Endothelial cell of umbilical vein (primary cell): ENCODE measurements at regions not wholly inside any gene's neighbourhood (a gene's known extent, or its start where the extent isn't known, plus 50 kb on each side); places are given as distances from the start of the nearest gene placed in this dataset.
"Not testable (repeated sequence)": the region's sequence is repeated elsewhere in the genome, so short reads cannot be mapped to it uniquely, and the experiment has no call there.

Experiments used
- BruUV-seq: library from RNA; stranded (reverse); fragments of 400-500 nt; replicated peaks from 2 replicates; lab custom pipeline; 2021; lab: Mats Ljungman, UMichigan
- CTCF ChIA-PET: fragments of 300-600, 350-600 bp; sonication (Branson Sonifier 250); formaldehyde crosslinking; loops from one replicate; lab custom pipeline; 2021; ENCODE audit warnings: antibody characterized with exemption, inconsistent platforms; lab: Charles Lee
- POLR2A ChIA-PET: fragments of 300-600, 350-600 bp; sonication (Branson Sonifier 250); formaldehyde crosslinking; loops from one replicate; lab custom pipeline; 2021; ENCODE audit warnings: antibody characterized with exemption, inconsistent platforms; lab: Charles Lee
- DNase-seq: peaks from one replicate; pipeline ENCODE4 v3.0.0-alpha.2; 2011; ENCODE audit warnings: low read depth, low spot score
- FAIRE-seq: peaks from 2 replicates; lab custom pipeline; 2011; peaks lifted over from hg19 to GRCh38; lab: Jason Lieb, UNC
- H2AFZ ChIP-seq: 2 replicates; pipeline ENCODE4 v1.6.0; 2012; ENCODE audit warnings: low read depth, low read length, control low read depth, inconsistent platforms
- H3K27ac ChIP-seq: 2 replicates; pipeline ENCODE4 v1.5.1; 2011; ENCODE audit warnings: low read depth, mild to moderate bottlenecking, control low read depth, low read length, moderate library complexity; ENCODE audit not compliant: insufficient read depth
- H3K27me3 ChIP-seq, 2 experiments: 2 replicates each; pipeline versions ENCODE4 v1.6.0 to v1.6.1; 2011; ENCODE audit warnings: low read length in 2 of 2, mixed read lengths in 1 of 2; ENCODE audit not compliant: control insufficient read depth in 2 of 2, insufficient read depth in 2 of 2
- H3K36me3 ChIP-seq, 2 experiments: 2 replicates in 1 of 2; 3 replicates in 1 of 2; pipeline ENCODE4 v1.5.1; 2011; ENCODE audit warnings: low read length in 2 of 2, mild to moderate bottlenecking in 1 of 2, moderate library complexity in 1 of 2; ENCODE audit not compliant: control insufficient read depth in 2 of 2, insufficient read depth in 2 of 2; ENCODE audit errors: extremely low read depth in 1 of 2
- H3K4me1 ChIP-seq: 3 replicates; pipeline ENCODE4 v1.5.1; 2011; ENCODE audit warnings: mild to moderate bottlenecking, low read length; ENCODE audit not compliant: control insufficient read depth, insufficient read depth; ENCODE audit errors: extremely low read depth
- H3K4me2 ChIP-seq: 2 replicates; pipeline ENCODE4 v1.6.1; 2011; ENCODE audit warnings: low read length, control low read depth, mixed read lengths; ENCODE audit not compliant: insufficient read depth
- H3K4me3 ChIP-seq, 3 experiments: fragments of 200-600 bp in 1 of 3; sonication (generic), shearing (Covaris generic) in 1 of 3; replicated peaks in 1 of 3; 2 replicates each; pipeline ENCODE4 v1.5.1; 2011 to 2016; ENCODE audit warnings: control low read depth in 3 of 3, low read length in 3 of 3, mild to moderate bottlenecking in 2 of 3, inconsistent platforms in 1 of 3, low read depth in 1 of 3, moderate library complexity in 1 of 3; ENCODE audit not compliant: insufficient read depth in 1 of 3
- H3K79me2 ChIP-seq: 2 replicates; pipeline ENCODE4 v1.6.0; 2012; ENCODE audit warnings: low read length, inconsistent platforms; ENCODE audit not compliant: control insufficient read depth, insufficient read depth
- H3K9ac ChIP-seq: replicated peaks from 2 replicates; pipeline ENCODE3; 2011; ENCODE audit warnings: low read length, control low read depth; ENCODE audit not compliant: insufficient read depth; ENCODE audit errors: extremely low read depth
- H3K9me1 ChIP-seq: replicated peaks from 3 replicates; pipeline ENCODE4 v1.6.0; 2011; ENCODE audit warnings: mild to moderate bottlenecking, low read length; ENCODE audit not compliant: control insufficient read depth, insufficient read depth; ENCODE audit errors: extremely low read depth
- H3K9me3 ChIP-seq: replicated peaks from 2 replicates; pipeline ENCODE4 v1.5.1; 2012; ENCODE audit warnings: low read length, inconsistent platforms; ENCODE audit not compliant: control insufficient read depth, insufficient read depth
- H4K20me1 ChIP-seq: replicated peaks from 2 replicates; pipeline ENCODE3; 2011; ENCODE audit warnings: mild to moderate bottlenecking, low read length; ENCODE audit not compliant: control insufficient read depth, insufficient read depth; ENCODE audit errors: extremely low read depth
- CTCF ChIP-seq, 2 donors: IDR thresholded peaks; 1 replicate in 1 of 2; 2 replicates in 1 of 2; pipeline ENCODE4 v1.5.1; 2011; ENCODE audit warnings: low read length in 2 of 2, mild to moderate bottlenecking in 2 of 2, moderate library complexity in 2 of 2, control low read depth in 1 of 2, inconsistent platforms in 1 of 2, low read depth in 1 of 2; ENCODE audit not compliant: insufficient read depth in 1 of 2; ENCODE audit errors: extremely low read depth in 1 of 2
- EZH2 ChIP-seq: IDR thresholded peaks from 2 replicates; pipeline ENCODE4 v1.6.1; 2012; ENCODE audit warnings: borderline replicate concordance, low read depth, mild to moderate bottlenecking, moderate library complexity, low read length, inconsistent platforms; ENCODE audit not compliant: severe bottlenecking
- FOS ChIP-seq: IDR thresholded peaks from 2 replicates; pipeline ENCODE4 v1.6.1; 2011; ENCODE audit warnings: mild to moderate bottlenecking, low read length, moderate library complexity, borderline replicate concordance; ENCODE audit not compliant: insufficient read depth
- GATA2 ChIP-seq: IDR thresholded peaks from 2 replicates; pipeline ENCODE4 v1.7.0; 2011; ENCODE audit warnings: low read depth, mild to moderate bottlenecking, moderate library complexity, mixed read lengths, low read length; ENCODE audit not compliant: insufficient read length, insufficient read depth
- JUN ChIP-seq: IDR thresholded peaks from 2 replicates; pipeline ENCODE4 v1.6.1; 2011; ENCODE audit warnings: borderline replicate concordance, low read depth; ENCODE audit not compliant: insufficient read length, insufficient read depth
- MAX ChIP-seq: IDR thresholded peaks from 2 replicates; pipeline ENCODE4 v1.6.1; 2011; ENCODE audit not compliant: insufficient read depth, insufficient read length
- MYC ChIP-seq: IDR thresholded peaks from one replicate; pipeline ENCODE4 v1.6.1; 2011; ENCODE audit warnings: mild to moderate bottlenecking, low read depth, low read length
- POLR2A ChIP-seq: IDR thresholded peaks from 2 replicates; pipeline ENCODE4 v1.6.1; 2012; ENCODE audit warnings: low read depth, mild to moderate bottlenecking, control low read depth, low read length
- POLR2AphosphoS5 ChIP-seq: IDR thresholded peaks from 2 replicates; pipeline ENCODE4 v1.6.1; 2012; ENCODE audit warnings: low read depth, mild to moderate bottlenecking, control low read depth, low read length, moderate library complexity; ENCODE audit not compliant: insufficient read depth
- dilution Hi-C: fragments of 300-500 bp; cut with MboI; formaldehyde crosslinking; loops from one replicate; pipeline ENCODE4 v1.15.0; 2019; ENCODE audit warnings: low sequenced_read_pairs; ENCODE audit not compliant: extremely low pct_ligation_motif_present
- intact Hi-C: fragments of 100-400 bp; cut with micrococcal nuclease; formaldehyde crosslinking; loops from one replicate; pipeline ENCODE4 v1.10.0; 2022

GRCh38 chr7:69213878-69214277 is 384.4 kb upstream of the AUTS2 start:
- Histone ChIP-seq H3K79me2 (no peaks in the 10 kb centered on the region), H3K9me1 (no peaks in the 10 kb centered on the region), H3K4me3 (no peak overlapping the region), H3K4me1 (no peaks in the 10 kb centered on the region), H3K9me3 (no peaks in the 10 kb centered on the region), H3K4me2 (no peak overlapping the region), H3K36me3 (no peaks in the 10 kb centered on the region), H2AFZ (no peak overlapping the region), H3K27me3 (no peaks in the 10 kb centered on the region), H3K9ac (no peak overlapping the region), H3K27ac (no peak overlapping the region), H4K20me1 (no peaks in the 10 kb centered on the region)
- ChIA-PET POLR2A (no interaction called here), CTCF (no interaction called here)
- BruUV-seq, result no TSS peak
- intact Hi-C loops, result no loop called here
- FAIRE-seq, result no peak
- TF ChIP-seq JUN (no peak), CTCF (IDR thresholded peaks at IDR 0.05; ENCODE audit: extremely low read depth in 1 of 2, insufficient read depth in 1 of 2, low read depth in 1 of 2, low read length in 2 of 2) (no peak), MAX (no peak), GATA2 (no peak), FOS (no peak), MYC (no peak), EZH2 (no peak), POLR2A (no peak), POLR2AphosphoS5 (no peak)
- dilution Hi-C loops, result no loop called here
- no peak for DNase-seq

DNA sequence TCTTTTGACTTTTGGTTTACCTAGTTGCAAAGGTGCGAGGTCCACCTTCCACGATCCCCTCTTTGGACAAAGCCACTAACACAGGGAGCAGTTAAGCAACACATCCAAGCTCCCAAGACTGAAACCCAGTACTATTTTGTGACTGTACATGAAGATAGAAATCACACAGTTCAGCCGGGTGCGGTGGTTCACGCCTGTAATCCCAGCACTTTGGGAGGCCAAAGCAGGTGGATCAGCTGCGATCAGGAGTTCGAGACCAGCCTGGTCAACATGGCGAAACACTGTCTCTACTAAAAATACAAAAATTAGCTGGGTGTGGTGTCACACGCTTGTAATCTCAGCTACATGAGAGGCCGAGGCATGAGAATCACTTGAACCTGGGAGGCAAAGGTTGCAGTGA is 382.8 kb upstream of the AUTS2 start:
- POLR2A ChIA-PET, H3K9me1 ChIP-seq, H3K4me2 ChIP-seq, H3K27me3 ChIP-seq, intact Hi-C loops, CTCF ChIA-PET, H3K9ac ChIP-seq, H3K9me3 ChIP-seq, H3K79me2 ChIP-seq, H3K4me3 ChIP-seq, DNase-seq, H3K4me1 ChIP-seq, H3K36me3 ChIP-seq, H3K27ac ChIP-seq, dilution Hi-C loops, H2AFZ ChIP-seq, FAIRE-seq, H4K20me1 ChIP-seq, BruUV-seq: not testable (repeated sequence)
